Smooth muscle cell (in vitro differentiated cells): ENCODE measurements at regions not wholly inside any gene's neighbourhood (a gene's known extent, or its start where the extent isn't known, plus 50 kb on each side); places are given as distances from the start of the nearest gene placed in this dataset.

Experiments
- DNase-seq: peaks from one replicate; lab custom pipeline; 2025; ENCODE audit not compliant: unreplicated experiment; lab: John Stamatoyannopoulos, UW
- H2AFZ ChIP-seq: fragments of 200-600 bp; sonication (generic); 2 replicates; pipeline ENCODE4 v1.6.0; 2016; ENCODE audit warnings: antibody characterized with exemption, low read depth, mild to moderate bottlenecking
- H3F3A ChIP-seq: fragments of 200-600 bp; sonication (generic); 2 replicates; pipeline ENCODE4 v1.6.0; 2017; ENCODE audit warnings: antibody characterized with exemption, low read depth
- H3K27ac ChIP-seq: fragments of 200-600 bp; sonication (generic); 2 replicates; pipeline ENCODE4 v1.5.1; 2016; ENCODE audit warnings: low read depth, mild to moderate bottlenecking
- H3K27me3 ChIP-seq: fragments of 200-600 bp; sonication (generic); 2 replicates; pipeline ENCODE4 v1.6.1; 2016; ENCODE audit warnings: low read depth, mild to moderate bottlenecking
- H3K36me3 ChIP-seq: fragments of 200-600 bp; sonication (generic); 2 replicates; pipeline ENCODE4 v1.5.1; 2016; ENCODE audit warnings: low read depth
- H3K4me1 ChIP-seq: fragments of 200-600 bp; sonication (generic); 2 replicates; pipeline ENCODE4 v1.5.1; 2016; ENCODE audit warnings: low read depth
- H3K4me2 ChIP-seq: fragments of 200-600 bp; sonication (generic); 2 replicates; pipeline ENCODE4 v1.6.0; 2016; ENCODE audit warnings: mild to moderate bottlenecking
- H3K4me3 ChIP-seq: fragments of 200-600 bp; sonication (generic); 2 replicates; pipeline ENCODE4 v1.5.1; 2016; ENCODE audit warnings: mild to moderate bottlenecking
- H3K79me2 ChIP-seq: fragments of 200-600 bp; sonication (generic); 2 replicates; pipeline ENCODE4 v1.6.0; 2016; ENCODE audit warnings: low read depth, mild to moderate bottlenecking
- H3K9ac ChIP-seq: fragments of 200-600 bp; sonication (generic); 2 replicates; pipeline ENCODE4 v1.6.0; 2016; ENCODE audit warnings: low read depth
- H3K9me3 ChIP-seq: fragments of 200-600 bp; sonication (generic); replicated peaks from 2 replicates; pipeline ENCODE4 v1.5.1; 2016; ENCODE audit warnings: low read depth
- H4K20me1 ChIP-seq: fragments of 200-600 bp; sonication (generic); 2 replicates; pipeline ENCODE4 v1.6.0; 2016; ENCODE audit warnings: low read depth
- CTCF ChIP-seq: fragments of 200-600 bp; sonication (generic); IDR thresholded peaks from 2 replicates; pipeline ENCODE4 v1.5.1; 2017; ENCODE audit warnings: borderline replicate concordance, mild to moderate bottlenecking, antibody characterized with exemption; ENCODE audit not compliant: insufficient read depth, poor library complexity, severe bottlenecking
- whole genome bisulfite sequencing: methylation state at CpG from one replicate; pipeline ENCODE4 v1.1.7; 2016; ENCODE audit warnings: low lambda C conversion rate; 5-methylcytosine and 5-hydroxymethylcytosine counted together

DNA sequence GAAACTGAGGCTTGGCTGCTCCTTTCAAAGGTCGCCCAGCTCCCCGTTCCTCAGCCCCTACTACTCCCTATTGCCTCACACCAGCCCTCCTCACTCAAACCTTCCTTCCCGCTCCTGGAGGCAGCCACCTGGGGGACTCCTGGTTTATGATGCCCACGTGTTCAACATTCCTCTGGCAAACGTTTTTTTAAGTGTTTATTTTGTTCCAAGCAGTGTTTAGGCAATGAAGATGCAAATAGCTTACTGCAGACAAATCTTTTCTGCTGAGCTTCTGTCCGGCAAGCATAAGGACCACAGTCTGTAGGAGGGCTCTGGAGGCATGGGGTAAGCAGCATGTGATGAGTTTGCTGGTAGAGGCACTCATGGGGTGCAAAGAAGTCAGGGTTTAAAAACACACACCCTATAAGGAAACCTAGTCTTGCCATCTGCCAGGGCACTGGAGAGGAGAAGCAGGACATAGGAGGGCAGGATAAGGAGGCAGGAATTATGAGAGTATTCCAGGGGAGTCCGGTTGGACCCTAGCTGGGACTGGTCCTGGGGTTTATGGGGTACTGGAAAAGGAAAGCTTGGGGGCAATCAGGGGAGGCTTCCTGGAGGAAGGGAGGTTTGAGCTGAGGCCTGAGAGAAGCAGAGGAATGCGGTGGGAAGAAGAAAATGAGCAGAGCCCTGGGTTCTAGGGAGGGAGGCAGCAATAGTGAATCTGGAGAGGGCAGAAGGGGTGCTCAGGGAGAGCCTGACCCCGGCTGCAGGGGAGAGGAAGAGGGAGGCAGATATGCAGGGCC is 123.3 kb downstream of the NCOR2 start:
- no peaks in the 10 kb centered on the region for H3K9me3 ChIP-seq
- DNase-seq = no peak

GRCh38 chr12:124442772-124443445 is 124.5 kb downstream of the NCOR2 start:
- Histone ChIP-seq H3K36me3 (no peaks in the 10 kb centered on the region), H3K79me2 (peaks cover 29% of the 10 kb centered on the region), H3K4me2 (no peak overlapping the region), H3K4me1 (peaks cover 13% of the 10 kb centered on the region), H4K20me1 (peaks cover 49% of the 10 kb centered on the region), H2AFZ (no peak overlapping the region), H3K9ac (no peak overlapping the region), H3K27ac (no peak overlapping the region), H3F3A (peaks cover 15% of the 10 kb centered on the region), H3K9me3 (no peaks in the 10 kb centered on the region), H3K27me3 (no peaks in the 10 kb centered on the region), H3K4me3 (no peak overlapping the region)
- DNase-seq = no peak
- WGBS = 96% methylated on average over 29 of the region's 29 CpGs
- no peak for TF ChIP-seq CTCF

More for the DNA sequence above, 123.3 kb downstream of the NCOR2 start:
- 92% methylated on average over 9 of the region's 9 CpGs for WGBS
- Histone ChIP-seq H4K20me1 (peaks cover 62% of the 10 kb centered on the region), H3K4me2 (no peak overlapping the region), H3F3A (peaks cover 15% of the 10 kb centered on the region), H3K27ac (no peak overlapping the region), H3K9ac (no peak overlapping the region), H3K4me1 (peaks cover 13% of the 10 kb centered on the region), H3K4me3 (no peak overlapping the region), H3K79me2 (peaks cover 40% of the 10 kb centered on the region), H3K36me3 (no peaks in the 10 kb centered on the region), H2AFZ (no peak overlapping the region), H3K27me3 (no peaks in the 10 kb centered on the region)
- no peak for TF ChIP-seq CTCF

DNA sequence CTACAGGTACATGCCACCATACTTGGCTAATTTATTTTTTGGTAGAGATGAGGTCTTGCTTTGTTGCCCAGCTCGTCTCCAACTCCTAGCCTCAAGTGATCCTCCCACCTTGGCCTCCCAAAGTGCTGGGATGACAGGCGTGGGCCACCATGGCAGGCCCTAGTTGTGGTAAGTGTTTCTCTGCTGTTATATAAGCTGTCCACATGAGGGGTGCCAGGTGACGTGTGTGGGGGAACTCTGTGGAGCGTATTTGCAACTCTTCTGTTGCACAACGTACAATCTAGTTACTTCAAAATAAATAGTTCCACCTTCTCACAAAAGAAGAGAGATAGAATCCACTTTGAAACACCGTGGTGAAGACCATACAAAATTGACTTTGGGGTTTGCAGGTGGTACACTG is 125.1 kb downstream of the NCOR2 start:
- H3F3A ChIP-seq = peaks cover 15% of the 10 kb centered on the region
- no peak for TF ChIP-seq CTCF
- WGBS = 93% methylated on average over 6 of the region's 6 CpGs
- no peak overlapping the region for H3K4me3 ChIP-seq
- H3K4me1 ChIP-seq = peaks cover 13% of the 10 kb centered on the region
- DNase-seq = no peak
- no peak overlapping the region for H3K9ac ChIP-seq
- no peaks in the 10 kb centered on the region for H3K27me3 ChIP-seq
- peak overlapping the region; percentile 92 for H3K27ac ChIP-seq
- no peaks in the 10 kb centered on the region for H3K36me3 ChIP-seq
- no peak overlapping the region for H3K4me2 ChIP-seq
- no peak overlapping the region for H2AFZ ChIP-seq
- no peaks in the 10 kb centered on the region for H3K9me3 ChIP-seq
- H4K20me1 ChIP-seq = peaks cover 43% of the 10 kb centered on the region
- peaks cover 23% of the 10 kb centered on the region for H3K79me2 ChIP-seq
